GM23338 (cell line): ENCODE measurements at regions not wholly inside any gene's neighbourhood (a gene's known extent, or its start where the extent isn't known, plus 50 kb on each side); places are given as distances from the start of the nearest gene placed in this dataset.
A peak's percentile ranks its signal among the peaks of the same experiment; 100 is the strongest.

Experiments used
- ATAC-seq: fragments of 200-7000 bp; cut with Tn5 transposase; 3 replicates; pipeline ENCODE4 v1.9.1; 2020
- DNase-seq: peaks from one replicate; pipeline ENCODE4 v3.0.0-alpha.2; 2015; ENCODE audit warnings: low spot score
- H2AFZ ChIP-seq: fragments of 200-600 bp; sonication (generic); 2 replicates; pipeline ENCODE4 v1.8.0; 2016; ENCODE audit warnings: antibody characterized with exemption, mild to moderate bottlenecking, moderate library complexity
- H3F3A ChIP-seq: fragments of 200-600 bp; sonication (generic); replicated peaks from 2 replicates; pipeline ENCODE4 v1.8.0; 2017; ENCODE audit warnings: antibody characterized with exemption, mixed run types, low read depth
- H3K27ac ChIP-seq: fragments of 200-600 bp; sonication (generic); 2 replicates; pipeline ENCODE4 v1.6.1; 2016; ENCODE audit warnings: low read depth
- H3K27me3 ChIP-seq: fragments of 200-600 bp; sonication (generic); 2 replicates; pipeline ENCODE4 v1.8.0; 2016; ENCODE audit warnings: mild to moderate bottlenecking, mixed run types, moderate library complexity; ENCODE audit not compliant: insufficient read depth
- H3K36me3 ChIP-seq: fragments of 200-600 bp; sonication (generic); 2 replicates; pipeline ENCODE4 v1.8.0; 2016; ENCODE audit warnings: mild to moderate bottlenecking; ENCODE audit not compliant: insufficient read depth
- H3K4me1 ChIP-seq: fragments of 200-600 bp; sonication (generic); 2 replicates; pipeline ENCODE4 v1.8.0; 2016; ENCODE audit warnings: mild to moderate bottlenecking, moderate library complexity; ENCODE audit not compliant: insufficient read depth
- H3K4me2 ChIP-seq: fragments of 200-600 bp; sonication (generic); 2 replicates; pipeline ENCODE4 v1.7.1; 2017; ENCODE audit warnings: mixed run types
- H3K4me3 ChIP-seq: fragments of 200-600 bp; sonication (generic); 2 replicates; pipeline ENCODE4 v1.6.1; 2016; ENCODE audit warnings: mixed run types
- H3K79me2 ChIP-seq: fragments of 200-600 bp; sonication (generic); replicated peaks from 2 replicates; pipeline ENCODE4 v1.8.0; 2017; ENCODE audit warnings: mild to moderate bottlenecking; ENCODE audit not compliant: insufficient read depth
- H3K9me2 ChIP-seq: fragments of 200-600 bp; sonication (generic); 2 replicates; pipeline ENCODE4 v1.8.0; 2017; ENCODE audit not compliant: insufficient read depth
- H4K20me1 ChIP-seq: fragments of 200-600 bp; sonication (generic); replicated peaks from 2 replicates; pipeline ENCODE4 v1.8.0; 2017; ENCODE audit warnings: mild to moderate bottlenecking; ENCODE audit not compliant: insufficient read depth
- H3K27ac Mint-ChIP-seq: 2 replicates; pipeline ENCODE4 v1.8.0; 2020; ENCODE audit warnings: inconsistent platforms, mild to moderate bottlenecking, moderate library complexity, mixed read lengths
- H3K27me3 Mint-ChIP-seq: 3 replicates; pipeline ENCODE4 v1.8.0; 2022; ENCODE audit warnings: low read depth, mild to moderate bottlenecking, moderate library complexity, mixed read lengths, inconsistent platforms; ENCODE audit not compliant: insufficient read depth, poor library complexity
- H3K36me3 Mint-ChIP-seq: 3 replicates; pipeline ENCODE4 v1.8.0; 2021; ENCODE audit warnings: low read depth, mild to moderate bottlenecking, inconsistent platforms, moderate library complexity, mixed read lengths
- H3K4me1 Mint-ChIP-seq: 3 replicates; pipeline ENCODE4 v1.8.0; 2020; ENCODE audit warnings: mild to moderate bottlenecking, inconsistent platforms, mixed read lengths
- H3K4me3 Mint-ChIP-seq: 3 replicates; pipeline ENCODE4 v1.8.0; 2021; ENCODE audit warnings: moderate library complexity, mild to moderate bottlenecking, inconsistent platforms, mixed read lengths
- H3K9me3 Mint-ChIP-seq: 3 replicates; pipeline ENCODE4 v1.8.0; 2020; ENCODE audit warnings: moderate library complexity, mild to moderate bottlenecking, inconsistent platforms, mixed read lengths
- CTCF ChIP-seq, 2 experiments: fragments of 200-600 bp in 1 of 2; sonication (generic) in 1 of 2; conservative IDR thresholded peaks; 2 replicates each; pipeline versions ENCODE4 v1.5.1 to v1.6.1; 2016 to 2017; ENCODE audit warnings: antibody characterized with exemption in 2 of 2, low read depth in 2 of 2, mild to moderate bottlenecking in 2 of 2, moderate library complexity in 1 of 2
- EZH2phosphoT487 ChIP-seq: fragments of 200-600 bp; sonication (generic); IDR thresholded peaks from one replicate; pipeline ENCODE4 v1.8.1; 2018; ENCODE audit warnings: antibody characterized with exemption; ENCODE audit not compliant: unreplicated experiment
- NANOG ChIP-seq: IDR thresholded peaks from 2 replicates; pipeline ENCODE4 v1.6.1; 2016; ENCODE audit warnings: antibody characterized with exemption, borderline replicate concordance
- STAT1 ChIP-seq: IDR thresholded peaks from one replicate; pipeline ENCODE4 v1.6.1; 2016; ENCODE audit warnings: antibody characterized with exemption; ENCODE audit not compliant: unreplicated experiment
- ZNF114 ChIP-seq: fragments of 250-450 bp; sonication (Bioruptor Pico); IDR thresholded peaks from 2 replicates; pipeline ENCODE4 v1.5.0; 2020; ENCODE audit warnings: mild to moderate bottlenecking, moderate library complexity
- ZNF462 ChIP-seq: fragments of 250-450 bp; sonication (Bioruptor Pico); IDR thresholded peaks from 2 replicates; pipeline ENCODE4 v1.5.0; 2020; ENCODE audit warnings: mild to moderate bottlenecking, moderate library complexity

- no peaks in the 10 kb centered on the region for H3K4me1 Mint-ChIP-seq
- Histone ChIP-seq H3F3A (no peaks in the 10 kb centered on the region), H3K4me2 (no peak overlapping the region), H3K27me3 (no peaks in the 10 kb centered on the region), H3K79me2 (no peaks in the 10 kb centered on the region), H4K20me1 (no peaks in the 10 kb centered on the region), H3K9me2 (no peaks in the 10 kb centered on the region), H3K27ac (peak overlapping the region; percentile 45; the same call in 1 of the 2 replicates), H3K36me3 (no peaks in the 10 kb centered on the region), H2AFZ (peak overlapping the region; percentile 63; the same call in 1 of the 2 replicates), H3K4me3 (no peak overlapping the region), H3K4me1 (no peaks in the 10 kb centered on the region)
- DNase-seq (peak; percentile 25), ATAC-seq (peak; percentile 60)
- H3K9me3 Mint-ChIP-seq = peaks cover 5% of the 10 kb centered on the region; the same call in 2 of the 3 replicates
- H3K27ac Mint-ChIP-seq = no peak overlapping the region
- H3K4me3 Mint-ChIP-seq = no peak overlapping the region
- TF ChIP-seq CTCF (conservative IDR thresholded peaks at IDR 0.05; ENCODE audit: low read depth in 2 of 2) = 0 out of 4 replicates have a peak, but pooled peaks of 1 of the 2 experiments have one; percentile 7
- no peak for TF ChIP-seq NANOG
- no peaks in the 10 kb centered on the region for H3K27me3 Mint-ChIP-seq
- no peaks in the 10 kb centered on the region for H3K36me3 Mint-ChIP-seq
These were observed 557.6 kb downstream of the QKI start for GRCh38 chr6:163971841-163972838.

- H2AFZ ChIP-seq = peak overlapping the region; percentile 32; the same call in 1 of the 2 replicates
- H3K4me2 ChIP-seq = no peak overlapping the region
- H3K36me3 ChIP-seq = no peaks in the 10 kb centered on the region
- Mint-ChIP-seq H3K36me3 (no peaks in the 10 kb centered on the region), H3K27ac (no peak overlapping the region), H3K9me3 (peaks cover 3% of the 10 kb centered on the region; the same call in 2 of the 3 replicates), H3K4me3 (no peak overlapping the region), H3K4me1 (no peaks in the 10 kb centered on the region), H3K27me3 (no peaks in the 10 kb centered on the region)
- H3K4me1 ChIP-seq = no peaks in the 10 kb centered on the region
- H3K79me2 ChIP-seq = no peaks in the 10 kb centered on the region
- H3K9me2 ChIP-seq = no peaks in the 10 kb centered on the region
- H4K20me1 ChIP-seq = no peaks in the 10 kb centered on the region
- DNase-seq (no peak), ATAC-seq (no peak)
- H3F3A ChIP-seq = no peaks in the 10 kb centered on the region
- no peaks in the 10 kb centered on the region for H3K27me3 ChIP-seq
- no peak overlapping the region for H3K4me3 ChIP-seq
- H3K27ac ChIP-seq = no peak overlapping the region
- no peak for TF ChIP-seq EZH2phosphoT487
- no peak for TF ChIP-seq STAT1
- TF ChIP-seq ZNF114 = no peak
- TF ChIP-seq ZNF462 (CRISPR knock-in tag) = no peak
- TF ChIP-seq CTCF (conservative IDR thresholded peaks at IDR 0.05; ENCODE audit: low read depth in 2 of 2) = no peak
- TF ChIP-seq NANOG = no peak
These were observed 556.5 kb downstream of the QKI start for GRCh38 chr6:163970846-163971564.
